ENCODE measurements at regions not wholly inside any gene's neighbourhood (a gene's known extent, or its start where the extent isn't known, plus 50 kb on each side); places are given as distances from the start of the nearest gene placed in this dataset.

GRCh38 chr1:56215086-56215485, 364.3 kb downstream of the PLPP3 start:
- no peak overlapping the region for H3K4me3 Mint-ChIP-seq (ENCODE audit: unreplicated experiment)
- H3K9me3 Mint-ChIP-seq (ENCODE audit: low read depth): no peaks in the 10 kb centered on the region
- no peak for TF ChIP-seq CTCF (IDR thresholded peaks at IDR 0.05)
- no peaks in the 10 kb centered on the region for H3K27me3 Mint-ChIP-seq (ENCODE audit: low read depth)
- no peak overlapping the region for H3K27ac Mint-ChIP-seq (ENCODE audit: unreplicated experiment)
- no peaks in the 10 kb centered on the region for H3K36me3 Mint-ChIP-seq (ENCODE audit: low read depth)
- no peak for DNase-seq (ENCODE audit: low spot score)
- H3K4me1 Mint-ChIP-seq (ENCODE audit: low read depth): no peaks in the 10 kb centered on the region

GRCh38 chr1:56213068-56213467, 366.3 kb downstream of the PLPP3 start:
- no peak overlapping the region for H3K4me3 Mint-ChIP-seq (ENCODE audit: unreplicated experiment)
- no peaks in the 10 kb centered on the region for H3K27me3 Mint-ChIP-seq (ENCODE audit: low read depth)
- no peaks in the 10 kb centered on the region for H3K4me1 Mint-ChIP-seq (ENCODE audit: low read depth)
- H3K36me3 Mint-ChIP-seq (ENCODE audit: low read depth): no peaks in the 10 kb centered on the region
- H3K9me3 Mint-ChIP-seq (ENCODE audit: low read depth): no peaks in the 10 kb centered on the region
- no peak for DNase-seq (ENCODE audit: low spot score)
- no peak overlapping the region for H3K27ac Mint-ChIP-seq (ENCODE audit: unreplicated experiment)
- TF ChIP-seq CTCF (IDR thresholded peaks at IDR 0.05): no peak

GRCh38 chr1:56212143-56212542, 367.2 kb downstream of the PLPP3 start:
- no peaks in the 10 kb centered on the region for H3K27me3 Mint-ChIP-seq (ENCODE audit: low read depth)
- TF ChIP-seq CTCF (IDR thresholded peaks at IDR 0.05): no peak
- H3K4me1 Mint-ChIP-seq (ENCODE audit: low read depth): no peaks in the 10 kb centered on the region
- no peaks in the 10 kb centered on the region for H3K36me3 Mint-ChIP-seq (ENCODE audit: low read depth)
- H3K9me3 Mint-ChIP-seq (ENCODE audit: low read depth): no peaks in the 10 kb centered on the region
- DNase-seq (ENCODE audit: low spot score): no peak
- no peak overlapping the region for H3K4me3 Mint-ChIP-seq (ENCODE audit: unreplicated experiment)
- no peak overlapping the region for H3K27ac Mint-ChIP-seq (ENCODE audit: unreplicated experiment)

GRCh38 chr1:56206391-56206790, 373.0 kb downstream of the PLPP3 start:
- Mint-ChIP-seq H3K27ac (ENCODE audit: unreplicated experiment) (no peak overlapping the region), H3K27me3 (ENCODE audit: low read depth) (no peaks in the 10 kb centered on the region), H3K4me3 (ENCODE audit: unreplicated experiment) (no peak overlapping the region), H3K36me3 (ENCODE audit: low read depth) (peaks cover 3% of the 10 kb centered on the region), H3K4me1 (ENCODE audit: low read depth) (no peaks in the 10 kb centered on the region), H3K9me3 (ENCODE audit: low read depth) (peaks cover 6% of the 10 kb centered on the region)
- no peak for DNase-seq (ENCODE audit: low spot score)
- no peak for TF ChIP-seq CTCF (IDR thresholded peaks at IDR 0.05)

- peaks cover 17% of the 10 kb centered on the region for H3K4me1 Mint-ChIP-seq (ENCODE audit: low read depth)
- H3K4me3 Mint-ChIP-seq (ENCODE audit: unreplicated experiment): no peak overlapping the region
- DNase-seq (ENCODE audit: low spot score): no peak
- H3K9me3 Mint-ChIP-seq (ENCODE audit: low read depth): peaks cover 6% of the 10 kb centered on the region
- H3K27me3 Mint-ChIP-seq (ENCODE audit: low read depth): no peaks in the 10 kb centered on the region
- H3K36me3 Mint-ChIP-seq (ENCODE audit: low read depth): peaks cover 3% of the 10 kb centered on the region
- no peak overlapping the region for H3K27ac Mint-ChIP-seq (ENCODE audit: unreplicated experiment)
- no peak for TF ChIP-seq CTCF (IDR thresholded peaks at IDR 0.05)
Measured at GRCh38 chr1:56204206-56204605, 375.2 kb downstream of the PLPP3 start.

Data from chondrocyte (in vitro differentiated cells).